GM18517 (cell line): ENCODE measurements at regions not wholly inside any gene's neighbourhood (a gene's known extent, or its start where the extent isn't known, plus 50 kb on each side); places are given as distances from the start of the nearest gene placed in this dataset.

Experiments
- ATAC-seq: cut with Tn5 transposase; IDR thresholded peaks from one replicate; pipeline ENCODE4 v1.9.1; 2021; ENCODE audit warnings: mild to moderate bottlenecking, moderate library complexity; ENCODE audit not compliant: unreplicated experiment

- ATAC-seq, result no peak
Observed at GRCh38 chr2:129118296-129118695, 799.6 kb upstream of the HS6ST1 start.

GRCh38 chr2:129129087-129129486 is 810.4 kb upstream of the HS6ST1 start:
- no peak for ATAC-seq

GRCh38 chr2:129133692-129134641 is 815.3 kb upstream of the HS6ST1 start:
- ATAC-seq, result no peak

GRCh38 chr2:129135017-129135416 is 816.3 kb upstream of the HS6ST1 start:
- ATAC-seq, result no peak

GRCh38 chr2:129139380-129139779 is 820.7 kb upstream of the HS6ST1 start:
- no peak for ATAC-seq

GRCh38 chr2:129142465-129142864 is 823.8 kb upstream of the HS6ST1 start:
- ATAC-seq, result no peak

GRCh38 chr2:129144082-129144791 is 825.6 kb upstream of the HS6ST1 start:
- no peak for ATAC-seq

- no peak for ATAC-seq
Observed at GRCh38 chr2:129152514-129152913, 827.0 kb upstream of the RAB6C start.

- no peak for ATAC-seq
Observed at GRCh38 chr2:129160879-129161278, 818.6 kb upstream of the RAB6C start.

GRCh38 chr2:129164220-129164949 is 815.1 kb upstream of the RAB6C start:
- ATAC-seq, result no peak

- ATAC-seq, result no peak
Observed at GRCh38 chr2:129165006-129165405, 814.5 kb upstream of the RAB6C start.

GRCh38 chr2:129167456-129167855 is 812.0 kb upstream of the RAB6C start:
- no peak for ATAC-seq

GRCh38 chr2:129170570-129170969 is 808.9 kb upstream of the RAB6C start:
- no peak for ATAC-seq

- ATAC-seq, result no peak
Observed at GRCh38 chr2:129174143-129174542, 805.3 kb upstream of the RAB6C start.

- ATAC-seq, result no peak
Observed at GRCh38 chr2:129175051-129175450, 804.4 kb upstream of the RAB6C start.

GRCh38 chr2:129176375-129176774 is 803.1 kb upstream of the RAB6C start:
- no peak for ATAC-seq

- no peak for ATAC-seq
Observed at GRCh38 chr2:129178356-129178755, 801.1 kb upstream of the RAB6C start.

- no peak for ATAC-seq
Observed at GRCh38 chr2:129179199-129179598, 800.3 kb upstream of the RAB6C start.

- ATAC-seq, result no peak
Observed at GRCh38 chr2:129180124-129180716, 799.2 kb upstream of the RAB6C start.

GRCh38 chr2:129181433-129181832 is 798.0 kb upstream of the RAB6C start:
- ATAC-seq, result no peak

GRCh38 chr2:129181963-129182362 is 797.5 kb upstream of the RAB6C start:
- no peak for ATAC-seq
